HCT116 (cell line): ENCODE measurements at regions not wholly inside any gene's neighbourhood (a gene's known extent, or its start where the extent isn't known, plus 50 kb on each side); places are given as distances from the start of the nearest gene placed in this dataset.

Experiments used
- ATAC-seq: fragments of 200-7000 bp; cut with Tn5 transposase; 2 replicates; pipeline ENCODE4 v1.9.1; 2020; ENCODE audit warnings: mild to moderate bottlenecking, moderate library complexity
- BruUV-seq: library from RNA; stranded (reverse); fragments of 400-500 nt; replicated peaks from 2 replicates; lab custom pipeline; 2021; lab: Mats Ljungman, UMichigan
- CTCF ChIA-PET: fragments of 300-600 bp; sonication (Branson Sonifier 250); formaldehyde crosslinking; loops from one replicate; lab custom pipeline; 2021; ENCODE audit warnings: antibody characterized with exemption; lab: Charles Lee
- POLR2A ChIA-PET: fragments of 300-600, 350-600 bp; sonication (Branson Sonifier 250); formaldehyde crosslinking; loops from one replicate; lab custom pipeline; 2021; ENCODE audit warnings: antibody characterized with exemption; lab: Charles Lee
- RAD21 ChIA-PET, 2 experiments: fragments of 300-600 bp; sonication (Branson Sonifier 250); formaldehyde crosslinking; loops; one replicate each; lab custom pipeline; 2023; ENCODE audit warnings: low total read pairs in 2 of 2; ENCODE audit not compliant: uncharacterized antibody in 2 of 2, unreplicated experiment in 2 of 2, low non-redundant PET in 1 of 2; lab: Charles Lee
- DNase-seq: peaks from one replicate; pipeline ENCODE4 v3.0.0-alpha.2; 2010; ENCODE audit warnings: low read depth, low spot score
- H2AFZ ChIP-seq: fragments of 200-600 bp; shearing (Covaris generic), sonication (generic); 2 replicates; pipeline ENCODE4 v1.6.1; 2017; ENCODE audit warnings: low read depth, mixed run types, mixed read lengths, antibody characterized with exemption, low read length; ENCODE audit not compliant: poor library complexity, severe bottlenecking
- H3K27ac ChIP-seq: 2 replicates; pipeline ENCODE4 v1.5.1; 2012; ENCODE audit warnings: low read depth, low read length
- H3K27me3 ChIP-seq: fragments of 200-600 bp; sonication (generic); 2 replicates; pipeline ENCODE4 v1.6.1; 2016; ENCODE audit warnings: mixed run types, low read length, mixed read lengths; ENCODE audit not compliant: insufficient read depth
- H3K36me3 ChIP-seq, 2 experiments: fragments of 200-500 bp in 1 of 2; fragments of 200-600 bp in 1 of 2; sonication (Bioruptor generic) in 1 of 2; sonication (generic) in 1 of 2; 2 replicates each; pipeline versions ENCODE4 v1.5.1 to v1.6.1; 2014 to 2016; ENCODE audit warnings: low read length in 2 of 2, inconsistent platforms in 1 of 2, mixed read lengths in 1 of 2, mixed run types in 1 of 2; ENCODE audit not compliant: insufficient read depth in 2 of 2, control insufficient read depth in 1 of 2
- H3K4me1 ChIP-seq, 2 experiments: fragments of 200-600 bp in 1 of 2; sonication (generic) in 1 of 2; 2 replicates each; pipeline versions ENCODE4 v1.5.1 to v1.6.1; 2012 to 2017; ENCODE audit warnings: low read length in 2 of 2, inconsistent platforms in 1 of 2, mild to moderate bottlenecking in 1 of 2, mixed read lengths in 1 of 2, mixed run types in 1 of 2, moderate library complexity in 1 of 2; ENCODE audit not compliant: insufficient read depth in 2 of 2, control insufficient read depth in 1 of 2
- H3K4me2 ChIP-seq: fragments of 200-600 bp; sonication (generic); 2 replicates; pipeline ENCODE4 v1.6.1; 2017; ENCODE audit warnings: mixed run types, low read length, mixed read lengths
- H3K4me3 ChIP-seq, 2 experiments: fragments of 200-600 bp in 1 of 2; sonication (generic) in 1 of 2; replicated peaks in 1 of 2; 2 replicates each; pipeline ENCODE4 v1.5.1; 2011 to 2016; ENCODE audit warnings: low read length in 2 of 2, control low read depth in 1 of 2, low read depth in 1 of 2, mild to moderate bottlenecking in 1 of 2, mixed read lengths in 1 of 2, mixed run types in 1 of 2
- H3K79me2 ChIP-seq: fragments of 200-600 bp; sonication (generic); 2 replicates; pipeline ENCODE4 v1.6.1; 2017; ENCODE audit warnings: mild to moderate bottlenecking, mixed run types, low read length, moderate library complexity, mixed read lengths; ENCODE audit not compliant: insufficient read depth
- H3K9ac ChIP-seq: fragments of 200-600 bp; sonication (generic); 2 replicates; pipeline ENCODE4 v1.6.1; 2016; ENCODE audit warnings: low read length, mixed read lengths
- H3K9me2 ChIP-seq: fragments of 200-600 bp; sonication (generic), shearing (Covaris generic); 2 replicates; pipeline ENCODE4 v1.6.1; 2017; ENCODE audit warnings: mixed run types, mild to moderate bottlenecking, moderate library complexity; ENCODE audit not compliant: insufficient read depth
- H3K9me3 ChIP-seq, 2 experiments: fragments of 200-500 bp in 1 of 2; fragments of 200-600 bp in 1 of 2; sonication (Bioruptor generic) in 1 of 2; sonication (generic) in 1 of 2; 2 replicates each; pipeline ENCODE4 v1.6.1; 2014 to 2017; ENCODE audit warnings: low read length in 2 of 2, mixed read lengths in 2 of 2, inconsistent platforms in 1 of 2, low read depth in 1 of 2, mild to moderate bottlenecking in 1 of 2, mixed run types in 1 of 2, moderate library complexity in 1 of 2; ENCODE audit not compliant: control insufficient read depth in 1 of 2, insufficient read depth in 1 of 2
- H4K20me1 ChIP-seq: fragments of 200-600 bp; sonication (generic), shearing (Covaris generic); 2 replicates; pipeline ENCODE4 v1.6.1; 2017; ENCODE audit warnings: mixed run types, mild to moderate bottlenecking, moderate library complexity; ENCODE audit not compliant: insufficient read depth
- CBX3 ChIP-seq: IDR thresholded peaks from 2 replicates; pipeline ENCODE4 v1.6.1; 2012; ENCODE audit warnings: low read depth
- CEBPB ChIP-seq: IDR thresholded peaks from 2 replicates; pipeline ENCODE4 v1.6.1; 2012; ENCODE audit warnings: low read depth
- EGR1 ChIP-seq: IDR thresholded peaks from 2 replicates; pipeline ENCODE4 v1.6.1; 2012; ENCODE audit warnings: low read depth
- ELF1 ChIP-seq: IDR thresholded peaks from 2 replicates; pipeline ENCODE4 v1.6.1; 2012; ENCODE audit warnings: low read depth, borderline replicate concordance
- EZH2 ChIP-seq: fragments of 200-600 bp; sonication (generic); IDR thresholded peaks from 2 replicates; pipeline ENCODE4 v1.6.1; 2017; ENCODE audit warnings: antibody characterized with exemption, mixed run types
- FOSL1 ChIP-seq: IDR thresholded peaks from 2 replicates; pipeline ENCODE4 v1.6.1; 2012; ENCODE audit warnings: low read depth
- JUND ChIP-seq: IDR thresholded peaks from 2 replicates; pipeline ENCODE4 v1.6.1; 2012
- RAD21 ChIP-seq: IDR thresholded peaks from 2 replicates; pipeline ENCODE4 v1.6.1; 2012; ENCODE audit warnings: low read depth, mild to moderate bottlenecking
- SP1 ChIP-seq: IDR thresholded peaks from 2 replicates; pipeline ENCODE4 v1.6.1; 2012; ENCODE audit warnings: low read depth
- TCF7L2 ChIP-seq: IDR thresholded peaks from 2 replicates; pipeline ENCODE4 v1.7.0; 2011; ENCODE audit warnings: borderline replicate concordance, inconsistent platforms; ENCODE audit not compliant: insufficient read depth, insufficient read length; ENCODE audit errors: extremely low read depth
- YY1 ChIP-seq: IDR thresholded peaks from 2 replicates; pipeline ENCODE4 v1.6.1; 2011; ENCODE audit warnings: low read length, low read depth, moderate library complexity, mild to moderate bottlenecking; ENCODE audit not compliant: insufficient replicate concordance; ENCODE audit errors: extremely low read depth
- ZFX ChIP-seq: fragments of 450-650 bp; IDR thresholded peaks from 2 replicates; pipeline ENCODE4 v1.6.1; 2017
- ZNF274 ChIP-seq: fragments of 200-500 bp; sonication (Bioruptor generic); IDR thresholded peaks from 2 replicates; pipeline ENCODE4 v1.6.1; 2014; ENCODE audit warnings: mild to moderate bottlenecking, low read depth, low read length, inconsistent platforms
- intact Hi-C: fragments of 100-400 bp; cut with micrococcal nuclease; formaldehyde crosslinking; loops from 2 replicates; pipeline ENCODE4 v1.10.0; 2022
- TF ChIP-seq, protein P1 (sequence below): IDR thresholded peaks from 2 replicates; pipeline ENCODE4 v1.6.1; 2012
- TF ChIP-seq, protein P2 (sequence below): IDR thresholded peaks from 2 replicates; pipeline ENCODE4 v1.6.1; 2012; ENCODE audit warnings: low read depth
- TF ChIP-seq, protein P3 (sequence below), 3 experiments: fragments of 200-600 bp in 1 of 3; sonication (generic) in 1 of 3; IDR thresholded peaks in 2 of 3; conservative IDR thresholded peaks in 1 of 3; 2 replicates each; pipeline ENCODE4 v1.5.1; 2012 to 2017; ENCODE audit warnings: low read depth in 2 of 3, low read length in 2 of 3, antibody characterized with exemption in 1 of 3, borderline replicate concordance in 1 of 3, control low read depth in 1 of 3, mild to moderate bottlenecking in 1 of 3, mixed read lengths in 1 of 3, mixed run types in 1 of 3, moderate library complexity in 1 of 3; ENCODE audit not compliant: insufficient read depth in 1 of 3

DNA sequence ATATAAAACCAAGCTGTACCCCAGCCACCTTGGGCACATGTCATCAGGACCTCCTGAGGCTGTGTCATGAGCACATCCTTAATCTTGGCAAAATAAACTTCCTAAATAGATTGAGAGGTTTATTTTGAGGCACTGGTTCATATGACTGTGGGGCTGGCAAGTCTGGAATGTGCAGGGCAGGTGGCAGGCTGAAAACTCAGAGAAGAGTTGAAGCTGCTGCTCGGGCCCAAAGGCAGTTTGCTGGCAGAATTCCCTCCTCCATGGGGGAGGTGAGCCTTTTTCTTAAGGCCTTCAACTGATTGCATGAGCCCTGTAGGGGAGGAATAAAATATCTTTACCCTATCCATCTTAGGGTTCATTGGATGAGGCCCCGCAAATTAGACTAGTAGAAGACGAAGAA lies 72.2 kb upstream of the CDK20 start:
- Histone ChIP-seq H3K9me3 (peaks cover 4 to 12% of the 10 kb centered on the region in 2 experiments; a peak in 2 of 4 replicates), H3K4me1 (no peaks in the 10 kb centered on the region), H4K20me1 (no peaks in the 10 kb centered on the region), H3K4me2 (no peak overlapping the region), H3K9ac (no peak overlapping the region), H3K4me3 (no peak overlapping the region), H3K27ac (no peak overlapping the region), H3K79me2 (no peaks in the 10 kb centered on the region), H3K9me2 (no peaks in the 10 kb centered on the region), H3K36me3 (no peaks in the 10 kb centered on the region), H2AFZ (no peak overlapping the region), H3K27me3 (no peaks in the 10 kb centered on the region)
- CTCF ChIA-PET, result no interaction called here
- ATAC-seq (no peak), DNase-seq (no peak)
- BruUV-seq, result no TSS peak
- RAD21 ChIA-PET, result no interaction called here
- intact Hi-C loops, result no loop called here
- POLR2A ChIA-PET, result no interaction called here
- TF ChIP-seq CEBPB (no peak), ELF1 (no peak), SP1 (no peak), EGR1 (no peak), RAD21 (no peak), CBX3 (no peak), ZFX (no peak), YY1 (no peak), FOSL1 (no peak), EZH2 (no peak), ZNF274 (no peak), TCF7L2 (no peak), JUND (no peak)
- TF ChIP-seq, protein P1, sequence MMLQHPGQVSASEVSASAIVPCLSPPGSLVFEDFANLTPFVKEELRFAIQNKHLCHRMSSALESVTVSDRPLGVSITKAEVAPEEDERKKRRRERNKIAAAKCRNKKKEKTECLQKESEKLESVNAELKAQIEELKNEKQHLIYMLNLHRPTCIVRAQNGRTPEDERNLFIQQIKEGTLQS, result no peak
- TF ChIP-seq, protein P2, sequence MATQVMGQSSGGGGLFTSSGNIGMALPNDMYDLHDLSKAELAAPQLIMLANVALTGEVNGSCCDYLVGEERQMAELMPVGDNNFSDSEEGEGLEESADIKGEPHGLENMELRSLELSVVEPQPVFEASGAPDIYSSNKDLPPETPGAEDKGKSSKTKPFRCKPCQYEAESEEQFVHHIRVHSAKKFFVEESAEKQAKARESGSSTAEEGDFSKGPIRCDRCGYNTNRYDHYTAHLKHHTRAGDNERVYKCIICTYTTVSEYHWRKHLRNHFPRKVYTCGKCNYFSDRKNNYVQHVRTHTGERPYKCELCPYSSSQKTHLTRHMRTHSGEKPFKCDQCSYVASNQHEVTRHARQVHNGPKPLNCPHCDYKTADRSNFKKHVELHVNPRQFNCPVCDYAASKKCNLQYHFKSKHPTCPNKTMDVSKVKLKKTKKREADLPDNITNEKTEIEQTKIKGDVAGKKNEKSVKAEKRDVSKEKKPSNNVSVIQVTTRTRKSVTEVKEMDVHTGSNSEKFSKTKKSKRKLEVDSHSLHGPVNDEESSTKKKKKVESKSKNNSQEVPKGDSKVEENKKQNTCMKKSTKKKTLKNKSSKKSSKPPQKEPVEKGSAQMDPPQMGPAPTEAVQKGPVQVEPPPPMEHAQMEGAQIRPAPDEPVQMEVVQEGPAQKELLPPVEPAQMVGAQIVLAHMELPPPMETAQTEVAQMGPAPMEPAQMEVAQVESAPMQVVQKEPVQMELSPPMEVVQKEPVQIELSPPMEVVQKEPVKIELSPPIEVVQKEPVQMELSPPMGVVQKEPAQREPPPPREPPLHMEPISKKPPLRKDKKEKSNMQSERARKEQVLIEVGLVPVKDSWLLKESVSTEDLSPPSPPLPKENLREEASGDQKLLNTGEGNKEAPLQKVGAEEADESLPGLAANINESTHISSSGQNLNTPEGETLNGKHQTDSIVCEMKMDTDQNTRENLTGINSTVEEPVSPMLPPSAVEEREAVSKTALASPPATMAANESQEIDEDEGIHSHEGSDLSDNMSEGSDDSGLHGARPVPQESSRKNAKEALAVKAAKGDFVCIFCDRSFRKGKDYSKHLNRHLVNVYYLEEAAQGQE, result no peak
- TF ChIP-seq, protein P3, sequence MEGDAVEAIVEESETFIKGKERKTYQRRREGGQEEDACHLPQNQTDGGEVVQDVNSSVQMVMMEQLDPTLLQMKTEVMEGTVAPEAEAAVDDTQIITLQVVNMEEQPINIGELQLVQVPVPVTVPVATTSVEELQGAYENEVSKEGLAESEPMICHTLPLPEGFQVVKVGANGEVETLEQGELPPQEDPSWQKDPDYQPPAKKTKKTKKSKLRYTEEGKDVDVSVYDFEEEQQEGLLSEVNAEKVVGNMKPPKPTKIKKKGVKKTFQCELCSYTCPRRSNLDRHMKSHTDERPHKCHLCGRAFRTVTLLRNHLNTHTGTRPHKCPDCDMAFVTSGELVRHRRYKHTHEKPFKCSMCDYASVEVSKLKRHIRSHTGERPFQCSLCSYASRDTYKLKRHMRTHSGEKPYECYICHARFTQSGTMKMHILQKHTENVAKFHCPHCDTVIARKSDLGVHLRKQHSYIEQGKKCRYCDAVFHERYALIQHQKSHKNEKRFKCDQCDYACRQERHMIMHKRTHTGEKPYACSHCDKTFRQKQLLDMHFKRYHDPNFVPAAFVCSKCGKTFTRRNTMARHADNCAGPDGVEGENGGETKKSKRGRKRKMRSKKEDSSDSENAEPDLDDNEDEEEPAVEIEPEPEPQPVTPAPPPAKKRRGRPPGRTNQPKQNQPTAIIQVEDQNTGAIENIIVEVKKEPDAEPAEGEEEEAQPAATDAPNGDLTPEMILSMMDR (IDR thresholded peaks at IDR 0.05 in 2 of 3, conservative IDR thresholded peaks at IDR 0.05 in 1 of 3; ENCODE audit: borderline replicate concordance in 1 of 3, insufficient read depth in 1 of 3, low read depth in 2 of 3, low read length in 2 of 3), result no peak
